Fibroblast of villous mesenchyme (primary cell): ENCODE measurements at regions not wholly inside any gene's neighbourhood (a gene's known extent, or its start where the extent isn't known, plus 50 kb on each side); places are given as distances from the start of the nearest gene placed in this dataset.
"Not testable (repeated sequence)": the region's sequence is repeated elsewhere in the genome, so short reads cannot be mapped to it uniquely, and the experiment has no call there.

ENCODE experiments used
- DNase-seq: peaks from one replicate; pipeline ENCODE4 v3.0.0-alpha.2; 2010; ENCODE audit warnings: low read depth
- H3K4me3 ChIP-seq: 2 replicates; pipeline ENCODE4 v1.5.1; 2011; ENCODE audit warnings: low read depth, mild to moderate bottlenecking, low read length
- TF ChIP-seq, protein P1 (sequence below): IDR thresholded peaks from 2 replicates; pipeline ENCODE4 v1.5.1; 2012; ENCODE audit warnings: low read depth, mild to moderate bottlenecking, low read length; ENCODE audit not compliant: insufficient read depth

DNA sequence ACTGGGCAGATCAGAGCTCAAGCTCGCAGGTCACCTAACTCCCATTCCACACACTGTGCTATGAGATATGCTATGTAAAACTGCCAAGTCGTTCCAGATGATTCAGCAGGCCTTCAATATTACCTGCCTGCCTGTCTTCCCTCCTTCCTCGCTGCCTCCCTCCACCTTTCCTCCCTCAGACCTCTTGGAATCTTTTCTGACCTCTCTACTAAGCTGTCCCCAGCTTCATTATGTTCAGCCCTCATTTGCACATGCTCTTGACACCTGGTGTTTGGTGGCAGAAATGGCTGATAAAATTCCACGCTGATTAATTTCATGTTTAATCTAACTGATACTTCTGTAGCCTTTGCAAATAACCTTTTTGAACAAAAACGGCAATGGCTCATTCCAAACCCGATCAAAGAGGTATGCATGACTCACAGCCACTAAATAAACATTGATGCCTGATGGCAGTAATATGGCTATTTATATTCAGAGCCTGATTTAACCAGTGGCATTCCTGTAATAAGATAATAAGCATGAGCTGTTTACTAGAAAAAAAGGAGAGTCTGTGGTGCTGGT is 130.8 kb upstream of the EGLN3 start:
- DNase-seq, result peak; percentile 52
- H3K4me3 ChIP-seq, result no peak overlapping the region
- TF ChIP-seq, protein P1, sequence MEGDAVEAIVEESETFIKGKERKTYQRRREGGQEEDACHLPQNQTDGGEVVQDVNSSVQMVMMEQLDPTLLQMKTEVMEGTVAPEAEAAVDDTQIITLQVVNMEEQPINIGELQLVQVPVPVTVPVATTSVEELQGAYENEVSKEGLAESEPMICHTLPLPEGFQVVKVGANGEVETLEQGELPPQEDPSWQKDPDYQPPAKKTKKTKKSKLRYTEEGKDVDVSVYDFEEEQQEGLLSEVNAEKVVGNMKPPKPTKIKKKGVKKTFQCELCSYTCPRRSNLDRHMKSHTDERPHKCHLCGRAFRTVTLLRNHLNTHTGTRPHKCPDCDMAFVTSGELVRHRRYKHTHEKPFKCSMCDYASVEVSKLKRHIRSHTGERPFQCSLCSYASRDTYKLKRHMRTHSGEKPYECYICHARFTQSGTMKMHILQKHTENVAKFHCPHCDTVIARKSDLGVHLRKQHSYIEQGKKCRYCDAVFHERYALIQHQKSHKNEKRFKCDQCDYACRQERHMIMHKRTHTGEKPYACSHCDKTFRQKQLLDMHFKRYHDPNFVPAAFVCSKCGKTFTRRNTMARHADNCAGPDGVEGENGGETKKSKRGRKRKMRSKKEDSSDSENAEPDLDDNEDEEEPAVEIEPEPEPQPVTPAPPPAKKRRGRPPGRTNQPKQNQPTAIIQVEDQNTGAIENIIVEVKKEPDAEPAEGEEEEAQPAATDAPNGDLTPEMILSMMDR, result no peak

DNA sequence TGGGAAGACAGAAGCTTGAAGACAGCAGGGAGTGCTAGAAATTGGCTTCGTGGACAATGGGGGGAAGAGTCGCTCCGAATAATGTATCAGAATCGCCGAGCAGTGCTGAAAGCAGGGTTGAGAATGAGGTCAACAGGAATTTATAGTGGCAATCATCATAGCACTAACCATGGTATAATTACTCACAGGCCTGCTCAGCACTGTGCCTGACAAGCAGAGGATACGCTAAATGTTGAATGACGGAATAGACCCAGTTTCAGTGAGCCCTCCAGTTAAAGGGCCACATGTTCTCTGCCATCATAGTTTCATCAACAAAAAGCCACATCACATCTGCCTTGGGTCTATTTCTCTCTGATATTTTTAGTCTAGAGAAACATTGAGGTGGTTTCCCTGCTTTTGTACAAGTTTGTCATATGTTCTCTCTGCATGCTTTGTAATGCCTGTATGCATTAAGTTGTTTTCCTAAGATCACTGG is 130.3 kb upstream of the EGLN3 start:
- no peak overlapping the region for H3K4me3 ChIP-seq
- TF ChIP-seq, protein P1, result no peak
- no peak for DNase-seq

DNA sequence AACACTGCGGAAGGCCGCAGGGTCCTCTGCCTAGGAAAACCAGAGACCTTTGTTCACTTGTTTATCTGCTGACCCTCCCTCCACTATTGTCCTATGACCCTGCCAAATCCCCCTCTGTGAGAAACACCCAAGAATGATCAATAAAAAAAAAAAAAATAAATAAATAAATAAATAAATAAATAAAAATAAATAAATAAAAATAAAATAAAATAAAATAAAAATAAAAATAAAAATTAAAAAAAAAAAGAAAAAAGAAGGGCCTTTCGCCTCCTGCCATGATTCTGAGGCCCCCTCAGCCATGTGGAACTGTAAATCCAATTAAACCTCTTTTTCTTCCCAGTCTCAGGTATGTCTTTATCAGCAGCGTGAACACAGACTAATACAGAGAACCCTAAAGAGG is 128.8 kb upstream of the EGLN3 start:
- DNase-seq, H3K4me3 ChIP-seq: not testable (repeated sequence)

DNA sequence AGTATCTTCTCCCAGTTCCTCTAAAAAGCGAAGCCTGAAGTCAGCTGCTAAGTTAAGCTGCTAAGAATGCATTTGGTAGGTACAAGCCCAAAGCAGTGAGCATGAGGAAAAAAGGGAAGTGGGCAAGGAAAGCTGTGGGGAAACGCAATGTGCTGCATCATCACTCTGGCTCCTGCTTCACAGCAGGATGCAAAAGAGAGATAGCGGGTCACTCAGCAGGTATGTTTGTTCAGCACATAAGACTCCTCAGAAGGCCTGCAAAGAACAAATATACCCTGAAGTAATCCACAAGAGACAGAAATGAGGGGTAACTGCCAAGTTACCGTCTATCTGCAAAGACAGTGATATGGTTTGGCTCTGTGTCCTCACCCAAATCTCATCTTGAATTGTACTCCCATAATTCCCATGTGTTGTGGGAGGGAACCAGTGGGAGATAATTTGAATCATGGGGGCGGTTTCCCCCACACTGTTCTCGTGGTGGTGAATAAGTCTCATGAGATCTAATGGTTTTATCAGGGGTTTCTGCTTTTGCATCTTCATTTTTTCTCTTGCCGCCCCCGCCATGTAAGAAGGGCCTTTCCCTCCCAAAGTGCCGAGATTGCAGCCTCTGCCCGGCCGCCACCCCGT is 127.4 kb upstream of the EGLN3 start:
- H3K4me3 ChIP-seq, result no peak overlapping the region
- no peak for DNase-seq
- TF ChIP-seq, protein P1, result no peak

DNA sequence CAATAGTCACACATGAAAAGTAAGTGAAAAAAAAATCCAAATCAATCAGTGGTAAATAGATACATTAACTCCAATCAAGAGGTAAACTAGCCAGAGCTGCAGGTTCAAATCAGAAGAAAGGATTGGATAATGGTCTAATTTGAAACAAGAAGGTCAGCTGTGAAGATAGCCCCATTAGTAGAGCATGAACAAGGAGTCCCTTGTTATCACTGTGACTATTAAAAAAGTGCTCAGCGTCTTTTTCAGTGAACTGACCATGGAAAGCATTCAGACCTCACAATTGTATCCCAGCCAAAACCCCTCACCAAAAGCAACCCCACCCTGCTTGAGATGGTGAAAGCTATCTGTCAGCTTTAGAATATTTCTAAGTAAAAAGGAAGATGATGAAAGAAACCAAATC is 125.0 kb upstream of the EGLN3 start:
- TF ChIP-seq, protein P1, result no peak
- DNase-seq, result no peak
- no peak overlapping the region for H3K4me3 ChIP-seq

DNA sequence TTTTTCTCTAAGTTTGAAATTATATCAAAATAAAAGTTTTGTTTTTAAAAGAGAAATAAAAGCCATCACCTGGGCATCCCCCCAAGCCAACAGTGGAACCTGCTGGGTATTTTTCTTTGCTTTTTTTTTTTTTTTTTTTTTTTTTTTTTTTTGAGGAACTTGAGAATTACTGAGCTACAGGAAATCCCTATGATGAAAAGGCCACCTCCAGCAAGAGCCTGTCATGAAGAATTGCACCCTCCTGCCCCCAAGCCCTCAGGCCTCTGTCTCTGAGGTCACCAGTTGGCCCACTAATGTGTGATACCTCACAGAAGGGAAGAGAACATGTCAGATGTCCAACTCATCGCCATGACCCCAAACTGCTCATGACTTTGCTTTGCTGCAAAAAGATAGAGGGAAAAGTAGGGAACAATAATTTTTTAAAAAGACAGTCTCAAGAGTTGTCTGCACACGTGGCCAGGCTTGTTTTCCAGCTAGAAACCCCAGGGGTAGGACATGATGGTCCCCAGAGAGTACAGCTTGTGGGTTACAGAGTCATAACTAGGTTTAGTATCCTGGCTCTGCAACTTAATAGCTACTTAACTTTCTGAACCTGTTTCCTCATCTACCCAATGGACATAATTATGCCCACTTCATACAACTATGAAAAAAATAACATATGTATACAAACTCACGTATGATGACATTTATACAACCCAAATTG is 124.3 kb upstream of the EGLN3 start:
- DNase-seq, result no peak
- TF ChIP-seq, protein P1, result no peak
- no peak overlapping the region for H3K4me3 ChIP-seq

DNA sequence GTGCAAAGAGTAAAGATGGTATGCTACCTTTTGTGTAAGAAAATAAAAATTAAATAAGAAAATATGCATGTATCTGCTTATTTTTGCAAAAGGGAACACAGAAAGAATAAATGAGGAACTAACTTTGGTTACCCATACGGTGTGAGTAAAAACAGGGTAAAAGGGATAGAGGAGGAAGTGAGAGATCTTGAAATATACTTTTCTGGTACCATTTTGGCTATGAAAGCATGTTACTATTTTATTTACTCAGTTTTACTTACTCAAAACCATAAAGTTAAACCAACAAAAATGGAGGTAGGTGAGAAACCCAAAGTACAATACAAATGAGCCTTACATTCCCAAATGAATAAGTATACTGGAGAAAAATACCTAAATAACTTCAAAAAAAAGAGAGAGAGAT is 122.0 kb upstream of the EGLN3 start:
- TF ChIP-seq, protein P1, result no peak
- no peak for DNase-seq
- H3K4me3 ChIP-seq, result no peak overlapping the region
